Amygdala (tissue), 56 donors: ENCODE measurements at regions not wholly inside any gene's neighbourhood (a gene's known extent, or its start where the extent isn't known, plus 50 kb on each side); places are given as distances from the start of the nearest gene placed in this dataset.
"Not testable (repeated sequence)": the region's sequence is repeated elsewhere in the genome, so short reads cannot be mapped to it uniquely, and the experiment has no call there.

Source experiments
- DNase-seq, 56 donors: peaks; one replicate each; lab custom pipeline; 2025; lab: John Stamatoyannopoulos, UW

GRCh38 chr10:23540401-23541030, 101.6 kb downstream of the OTUD1 start:
- DNase-seq, result peak in 4 of 56 donors; percentile 0 to 29 (median 10)

GRCh38 chr10:23543691-23544380, 105.0 kb downstream of the OTUD1 start:
- DNase-seq, result no peak

- not testable (repeated sequence) for DNase-seq
Measured at GRCh38 chr10:23545866-23546265, 107.0 kb downstream of the OTUD1 start.

GRCh38 chr10:23556727-23557440, 118.0 kb downstream of the OTUD1 start:
- no peak for DNase-seq

GRCh38 chr10:23557777-23558176, 118.9 kb downstream of the OTUD1 start:
- DNase-seq, result no peak

- no peak for DNase-seq
Measured at GRCh38 chr10:23558361-23558799, 119.5 kb downstream of the OTUD1 start.

GRCh38 chr10:23568996-23569395, 130.1 kb downstream of the OTUD1 start:
- DNase-seq, result no peak

- DNase-seq, result no peak
Measured at GRCh38 chr10:23571884-23572283, 133.0 kb downstream of the OTUD1 start.

- DNase-seq, result no peak
Measured at GRCh38 chr10:23581906-23582450, 143.1 kb downstream of the OTUD1 start.

GRCh38 chr10:23584396-23584795, 145.5 kb downstream of the OTUD1 start:
- no peak for DNase-seq

- DNase-seq, result no peak
Measured at GRCh38 chr10:23585186-23585585, 146.3 kb downstream of the OTUD1 start.

- no peak for DNase-seq
Measured at GRCh38 chr10:23585666-23586065, 146.8 kb downstream of the OTUD1 start.

- not testable (repeated sequence) for DNase-seq
Measured at GRCh38 chr10:23595278-23595677, 156.4 kb downstream of the OTUD1 start.

- no peak for DNase-seq
Measured at GRCh38 chr10:23604613-23605012, 165.7 kb downstream of the OTUD1 start.

GRCh38 chr10:23606456-23606855, 167.6 kb downstream of the OTUD1 start:
- no peak for DNase-seq

GRCh38 chr10:23608926-23609325, 170.1 kb downstream of the OTUD1 start:
- DNase-seq, result no peak

- no peak for DNase-seq
Measured at GRCh38 chr10:23610626-23611307, 171.9 kb downstream of the OTUD1 start.

- no peak for DNase-seq
Measured at GRCh38 chr10:23611308-23612029, 172.6 kb downstream of the OTUD1 start.

GRCh38 chr10:23613900-23614299, 175.0 kb downstream of the OTUD1 start:
- DNase-seq, result no peak

GRCh38 chr10:23614483-23614882, 175.6 kb downstream of the OTUD1 start:
- DNase-seq, result no peak
